Calu3 (cell line): ENCODE measurements at regions not wholly inside any gene's neighbourhood (a gene's known extent, or its start where the extent isn't known, plus 50 kb on each side); places are given as distances from the start of the nearest gene placed in this dataset.

Experiments used
- BruUV-seq: library from RNA; stranded (reverse); fragments of 400-500 nt; replicated peaks from 2 replicates; lab custom pipeline; 2021; lab: Mats Ljungman, UMichigan
- CTCF ChIA-PET: fragments of 300-600 bp; sonication (Branson Sonifier 250); formaldehyde crosslinking; loops from one replicate; lab custom pipeline; 2022; ENCODE audit warnings: antibody characterized with exemption; lab: Charles Lee
- DNase-seq: peaks from one replicate; pipeline ENCODE4 v3.0.0; 2022
- H3K27ac Mint-ChIP-seq: one replicate; pipeline ENCODE4 v1.8.0; 2022; ENCODE audit warnings: mixed read lengths; ENCODE audit not compliant: unreplicated experiment
- H3K27me3 Mint-ChIP-seq: one replicate; pipeline ENCODE4 v1.8.0; 2022; ENCODE audit warnings: mixed read lengths; ENCODE audit not compliant: unreplicated experiment
- H3K36me3 Mint-ChIP-seq: one replicate; pipeline ENCODE4 v1.8.0; 2022; ENCODE audit warnings: mild to moderate bottlenecking, moderate library complexity, mixed read lengths; ENCODE audit not compliant: insufficient read depth, unreplicated experiment
- H3K4me1 Mint-ChIP-seq: one replicate; pipeline ENCODE4 v1.8.0; 2022; ENCODE audit warnings: mild to moderate bottlenecking, low read depth, mixed read lengths; ENCODE audit not compliant: unreplicated experiment
- H3K4me3 Mint-ChIP-seq: one replicate; pipeline ENCODE4 v1.8.0; 2022; ENCODE audit warnings: mild to moderate bottlenecking, low read depth, moderate library complexity, mixed read lengths; ENCODE audit not compliant: unreplicated experiment
- H3K9me3 Mint-ChIP-seq: one replicate; pipeline ENCODE4 v1.8.0; 2022; ENCODE audit warnings: low read depth, mixed read lengths; ENCODE audit not compliant: unreplicated experiment
- intact Hi-C: fragments of 100-400 bp; cut with micrococcal nuclease; formaldehyde crosslinking; loops from one replicate; pipeline ENCODE4 v1.10.0; 2022; ENCODE audit not compliant: unreplicated experiment
- TF ChIP-seq, protein P1 (sequence below): fragments of 200-600 bp; IDR thresholded peaks from one replicate; pipeline ENCODE4 v1.8.0; 2022; ENCODE audit warnings: antibody characterized with exemption; ENCODE audit not compliant: unreplicated experiment

- DNase-seq, result no peak
- H3K4me1 Mint-ChIP-seq, result no peaks in the 10 kb centered on the region
- CTCF ChIA-PET, result no interaction called here
- no peaks in the 10 kb centered on the region for H3K27me3 Mint-ChIP-seq
- H3K4me3 Mint-ChIP-seq, result no peak overlapping the region
- H3K36me3 Mint-ChIP-seq, result no peaks in the 10 kb centered on the region
- no peak overlapping the region for H3K27ac Mint-ChIP-seq
- TF ChIP-seq, protein P1, sequence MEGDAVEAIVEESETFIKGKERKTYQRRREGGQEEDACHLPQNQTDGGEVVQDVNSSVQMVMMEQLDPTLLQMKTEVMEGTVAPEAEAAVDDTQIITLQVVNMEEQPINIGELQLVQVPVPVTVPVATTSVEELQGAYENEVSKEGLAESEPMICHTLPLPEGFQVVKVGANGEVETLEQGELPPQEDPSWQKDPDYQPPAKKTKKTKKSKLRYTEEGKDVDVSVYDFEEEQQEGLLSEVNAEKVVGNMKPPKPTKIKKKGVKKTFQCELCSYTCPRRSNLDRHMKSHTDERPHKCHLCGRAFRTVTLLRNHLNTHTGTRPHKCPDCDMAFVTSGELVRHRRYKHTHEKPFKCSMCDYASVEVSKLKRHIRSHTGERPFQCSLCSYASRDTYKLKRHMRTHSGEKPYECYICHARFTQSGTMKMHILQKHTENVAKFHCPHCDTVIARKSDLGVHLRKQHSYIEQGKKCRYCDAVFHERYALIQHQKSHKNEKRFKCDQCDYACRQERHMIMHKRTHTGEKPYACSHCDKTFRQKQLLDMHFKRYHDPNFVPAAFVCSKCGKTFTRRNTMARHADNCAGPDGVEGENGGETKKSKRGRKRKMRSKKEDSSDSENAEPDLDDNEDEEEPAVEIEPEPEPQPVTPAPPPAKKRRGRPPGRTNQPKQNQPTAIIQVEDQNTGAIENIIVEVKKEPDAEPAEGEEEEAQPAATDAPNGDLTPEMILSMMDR, result no peak
- BruUV-seq, result no TSS peak
- H3K9me3 Mint-ChIP-seq, result peaks cover 14% of the 10 kb centered on the region
- intact Hi-C loops, result no loop called here
These were observed 307.3 kb upstream of the TSHZ3 start for GRCh38 chr19:31656507-31656906.

- DNase-seq, result no peak
- TF ChIP-seq, protein P1, result no peak
- BruUV-seq, result no TSS peak
- Mint-ChIP-seq H3K27ac (no peak overlapping the region), H3K4me3 (no peak overlapping the region), H3K27me3 (no peaks in the 10 kb centered on the region), H3K4me1 (no peaks in the 10 kb centered on the region), H3K36me3 (no peaks in the 10 kb centered on the region), H3K9me3 (peaks cover 21% of the 10 kb centered on the region)
- CTCF ChIA-PET, result no interaction called here
- intact Hi-C loops, result no loop called here
These were observed 310.0 kb upstream of the TSHZ3 start for GRCh38 chr19:31658993-31659896.

- Mint-ChIP-seq H3K4me1 (no peaks in the 10 kb centered on the region), H3K27ac (no peak overlapping the region), H3K36me3 (no peaks in the 10 kb centered on the region), H3K4me3 (no peak overlapping the region), H3K9me3 (peaks cover 19% of the 10 kb centered on the region), H3K27me3 (no peaks in the 10 kb centered on the region)
- TF ChIP-seq, protein P1, result no peak
- CTCF ChIA-PET, result no interaction called here
- BruUV-seq, result no TSS peak
- intact Hi-C loops, result no loop called here
- DNase-seq, result no peak
These were observed 310.6 kb upstream of the TSHZ3 start for GRCh38 chr19:31659897-31660210.

DNA sequence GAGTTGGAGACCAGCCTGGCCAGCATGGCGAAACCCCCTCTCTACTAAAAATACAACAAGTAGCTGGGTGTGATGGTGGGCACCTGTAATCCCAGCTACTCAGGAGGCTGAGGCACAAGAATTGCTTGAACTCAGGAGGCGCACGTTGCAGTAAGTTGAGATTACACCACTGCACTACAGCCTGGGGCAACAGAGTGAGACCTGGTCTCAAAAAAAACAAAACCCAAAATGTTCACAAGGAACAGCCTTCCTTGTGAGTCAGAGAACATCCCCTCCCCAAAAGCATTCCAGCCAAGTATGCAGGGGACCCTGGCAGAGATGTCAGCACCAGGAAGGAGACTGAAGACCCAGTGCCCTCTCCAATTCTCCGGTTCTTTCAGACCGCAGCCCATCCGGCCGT is 314.9 kb upstream of the TSHZ3 start:
- H3K27me3 Mint-ChIP-seq, result no peaks in the 10 kb centered on the region
- no peak overlapping the region for H3K4me3 Mint-ChIP-seq
- H3K27ac Mint-ChIP-seq, result no peak overlapping the region
- H3K36me3 Mint-ChIP-seq, result no peaks in the 10 kb centered on the region
- no peaks in the 10 kb centered on the region for H3K4me1 Mint-ChIP-seq
- DNase-seq, result no peak
- CTCF ChIA-PET, result no interaction called here
- H3K9me3 Mint-ChIP-seq, result peaks cover 23% of the 10 kb centered on the region
- no TSS peak for BruUV-seq
- intact Hi-C loops, result no loop called here
- TF ChIP-seq, protein P1, result no peak
